Esophagus (tissue), 2 donors: ENCODE measurements at regions not wholly inside any gene's neighbourhood (a gene's known extent, or its start where the extent isn't known, plus 50 kb on each side); places are given as distances from the start of the nearest gene placed in this dataset.

Experiments
- H3K27ac ChIP-seq, 2 donors: one replicate each; pipeline ENCODE4 v1.5.1; 2013; ENCODE audit warnings: low read depth in 2 of 2, mild to moderate bottlenecking in 2 of 2, inconsistent platforms in 1 of 2, low read length in 1 of 2, moderate library complexity in 1 of 2
- H3K27me3 ChIP-seq, 2 donors: one replicate each; pipeline ENCODE4 v1.6.1; 2013; ENCODE audit warnings: low read length in 2 of 2, control low read depth in 1 of 2, mild to moderate bottlenecking in 1 of 2; ENCODE audit not compliant: insufficient read depth in 2 of 2, control insufficient read depth in 1 of 2
- H3K36me3 ChIP-seq, 2 donors: one replicate each; pipeline ENCODE4 v1.6.1; 2013; ENCODE audit warnings: low read length in 1 of 2; ENCODE audit not compliant: control insufficient read depth in 2 of 2, insufficient read depth in 2 of 2
- H3K4me1 ChIP-seq, 2 donors: one replicate each; pipeline ENCODE4 v1.6.1; 2013; ENCODE audit warnings: low read length in 1 of 2; ENCODE audit not compliant: control insufficient read depth in 2 of 2, insufficient read depth in 2 of 2
- H3K4me3 ChIP-seq, 2 donors: one replicate each; pipeline ENCODE4 v1.5.1; 2013; ENCODE audit warnings: low read length in 2 of 2, mild to moderate bottlenecking in 2 of 2, low read depth in 1 of 2, moderate library complexity in 1 of 2
- H3K9me3 ChIP-seq, 2 donors: one replicate each; pipeline ENCODE4 v1.6.1; 2013; ENCODE audit warnings: mild to moderate bottlenecking in 2 of 2, low read depth in 1 of 2, low read length in 1 of 2, moderate library complexity in 1 of 2; ENCODE audit not compliant: control insufficient read depth in 2 of 2, insufficient read depth in 1 of 2
- WGBS, 2 donors: extraction: QIAGEN DNeasy Blood & Tissue Kit; methylation state at CpG; one replicate each; pipeline ENCODE4 v1.1.7; 2013; 5-methylcytosine and 5-hydroxymethylcytosine counted together
- donor health status: healthy with polysubstance abuse.
- donor health status: Bipolar disorder and iron deficiency.

DNA sequence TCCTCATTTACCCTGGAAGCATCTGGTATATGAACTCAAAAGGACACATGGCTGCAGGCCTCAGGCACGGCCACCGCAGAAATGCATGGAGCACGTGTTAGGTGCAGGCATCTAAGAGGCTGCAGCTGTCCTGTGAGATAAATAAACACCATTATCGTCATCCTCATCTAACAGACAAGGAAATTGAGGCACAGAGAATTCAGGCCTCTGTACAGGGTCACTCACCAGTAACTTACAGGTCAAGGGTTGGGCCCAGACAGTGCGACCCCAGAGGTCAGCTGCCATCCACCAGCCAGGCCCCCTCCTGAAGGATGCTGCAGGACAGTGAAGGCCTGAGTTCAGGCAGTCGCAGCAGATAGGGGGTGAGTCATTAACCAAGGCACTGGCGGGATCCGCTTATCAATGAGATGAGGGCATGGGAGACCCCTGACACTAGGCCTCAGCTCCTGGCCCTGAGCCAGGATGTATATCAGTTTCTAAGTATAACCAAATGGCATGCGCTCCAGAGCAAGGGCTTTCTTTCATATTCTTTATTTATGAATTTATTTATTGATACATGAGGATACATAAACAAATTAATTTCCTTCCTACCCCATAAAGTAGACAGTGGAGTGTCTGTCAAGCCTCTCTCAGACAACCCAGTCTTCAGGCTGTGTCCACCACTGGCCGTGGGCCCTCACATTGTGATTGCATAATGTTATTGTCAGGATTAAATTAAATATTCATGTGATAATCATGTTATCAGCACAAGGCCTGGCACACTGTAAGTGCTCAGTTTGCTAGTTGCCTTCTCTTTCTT, 316.9 kb downstream of the QKI start:
- peaks cover 0 to 3% of the 10 kb centered on the region in 2 donors for H3K9me3 ChIP-seq
- no peak overlapping the region for H3K27ac ChIP-seq
- WGBS, 2 donors, result 88 to 90% methylated on average over 10 of the region's 10 CpGs
- no peak overlapping the region for H3K4me3 ChIP-seq
- H3K36me3 ChIP-seq, result no peaks in the 10 kb centered on the region
- no peaks in the 10 kb centered on the region for H3K4me1 ChIP-seq
- no peaks in the 10 kb centered on the region for H3K27me3 ChIP-seq

DNA sequence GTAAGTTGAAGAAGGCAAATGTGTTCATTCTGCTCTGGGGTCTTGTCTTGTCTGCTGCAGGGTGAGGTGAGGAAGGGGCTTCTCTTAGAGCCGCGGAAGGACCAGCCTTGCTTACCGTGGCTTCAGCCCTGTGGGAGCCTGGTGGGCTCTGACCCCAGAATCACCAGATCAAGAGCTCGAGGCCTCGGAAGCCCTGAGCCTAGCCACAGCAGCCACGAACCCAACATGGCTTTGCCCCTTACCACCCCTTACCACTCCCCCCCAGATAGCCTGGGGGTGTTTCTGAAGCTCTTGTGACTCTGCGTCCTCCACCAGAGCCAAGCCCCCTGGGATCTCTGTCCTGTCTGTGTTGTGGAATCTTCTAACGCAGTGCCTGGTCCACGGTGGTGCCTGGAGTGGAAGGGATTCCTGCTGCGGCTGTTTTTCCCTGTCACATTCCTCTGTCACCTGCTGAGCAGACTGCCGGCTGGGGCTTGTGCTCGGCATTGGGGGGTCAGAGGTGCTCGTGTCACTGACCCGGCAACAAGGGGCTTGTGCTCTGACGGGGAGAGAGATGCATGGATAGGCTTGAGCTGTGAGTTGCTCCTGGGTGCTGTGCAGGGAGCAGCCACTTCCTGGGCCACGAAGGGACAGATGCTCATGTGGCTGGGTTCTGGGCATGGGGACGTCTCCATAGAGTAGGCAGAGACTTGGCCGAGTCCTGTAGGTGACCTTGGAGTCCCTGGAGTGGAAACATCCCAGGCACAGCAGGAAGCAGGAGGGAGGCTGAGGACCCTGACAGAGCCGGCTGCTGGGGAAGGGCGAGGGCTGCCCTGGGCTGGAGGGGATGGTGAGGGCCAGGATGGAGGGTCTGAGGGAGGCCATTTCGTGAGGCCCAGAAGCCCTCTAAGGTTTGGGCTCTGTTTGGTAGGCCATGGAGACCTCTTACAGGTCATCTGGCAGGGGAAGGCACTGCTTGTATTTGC, 316.0 kb downstream of the QKI start:
- 89 to 92% methylated on average over 21 of the region's 21 CpGs for WGBS, 2 donors
- Histone ChIP-seq H3K27me3 (no peaks in the 10 kb centered on the region), H3K9me3 (peaks cover 0 to 3% of the 10 kb centered on the region in 2 donors), H3K4me1 (no peaks in the 10 kb centered on the region), H3K4me3 (no peak overlapping the region), H3K36me3 (no peaks in the 10 kb centered on the region), H3K27ac (no peak overlapping the region)

DNA sequence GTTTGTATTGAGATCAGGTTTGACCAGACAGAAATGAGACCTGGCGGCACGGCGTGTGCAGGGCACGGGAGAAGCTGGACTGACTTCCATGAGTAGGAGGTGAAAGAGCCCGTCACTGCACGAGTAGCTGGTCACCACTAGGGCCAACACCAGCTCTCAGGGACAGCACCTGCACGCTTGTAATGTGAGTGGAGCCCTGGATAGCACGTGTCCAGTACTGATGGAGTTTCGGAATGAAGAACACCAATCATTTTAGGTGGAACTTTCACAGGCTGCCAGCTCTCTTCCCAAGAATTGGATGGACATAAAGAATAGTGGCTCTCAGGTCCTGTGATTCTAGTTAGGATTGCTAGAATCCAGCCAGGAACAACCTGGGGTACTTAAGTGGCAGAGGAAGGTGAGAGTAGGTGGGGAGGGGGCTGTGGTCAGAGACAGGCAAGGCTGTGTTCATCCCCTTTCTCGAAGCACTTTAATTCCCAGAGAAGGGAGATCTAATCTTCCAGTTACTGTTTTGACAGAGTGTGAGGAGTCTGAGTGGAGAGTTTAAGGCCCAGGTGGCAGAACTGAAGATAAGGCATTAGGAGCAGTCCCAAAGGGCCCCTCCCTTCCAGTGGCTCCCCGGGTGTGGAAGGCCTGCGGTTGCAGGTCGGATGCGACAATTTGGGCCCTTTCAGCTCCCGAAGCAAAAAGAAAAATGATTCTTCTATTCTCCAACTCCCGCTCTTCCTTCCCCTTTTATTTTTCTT, 314.8 kb downstream of the QKI start:
- no peaks in the 10 kb centered on the region for H3K36me3 ChIP-seq
- H3K9me3 ChIP-seq, result peaks cover 0 to 3% of the 10 kb centered on the region in 2 donors
- H3K4me3 ChIP-seq, result no peak overlapping the region
- H3K27ac ChIP-seq, result no peak overlapping the region
- no peaks in the 10 kb centered on the region for H3K27me3 ChIP-seq
- 87 to 91% methylated on average over 16 of the region's 16 CpGs for WGBS, 2 donors
- H3K4me1 ChIP-seq, result no peaks in the 10 kb centered on the region

DNA sequence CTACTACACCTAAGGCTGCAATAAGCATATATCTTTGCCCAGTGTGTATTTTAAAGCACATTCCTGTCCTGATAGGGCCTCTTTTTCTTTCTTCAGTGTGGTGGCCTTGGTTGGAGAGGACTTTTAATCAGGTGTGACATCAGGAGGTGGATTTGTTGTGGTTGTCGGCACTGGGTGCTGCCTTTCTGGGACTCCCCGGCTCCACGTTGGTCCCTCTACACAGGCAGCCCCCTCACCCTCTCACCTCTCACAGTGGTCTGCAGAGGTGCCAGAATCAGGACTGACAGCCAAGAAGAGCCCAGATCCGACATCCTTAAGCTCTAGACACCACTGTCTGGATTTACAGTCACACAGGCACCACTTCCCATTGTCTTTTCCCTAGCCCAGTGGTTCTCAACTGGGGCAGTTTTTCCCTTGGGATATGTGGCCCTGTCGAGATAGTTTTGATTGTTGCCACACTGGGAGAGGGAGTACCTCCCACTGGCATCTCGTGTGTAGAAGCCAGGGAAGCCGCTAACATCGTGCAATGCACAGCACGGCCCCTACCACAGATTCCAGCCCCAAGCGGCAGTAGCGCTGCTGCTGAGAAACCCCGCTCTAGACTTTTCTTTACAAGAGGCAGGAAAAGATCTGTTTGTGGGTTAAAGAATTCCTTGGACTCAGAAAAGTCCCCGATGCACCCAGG, 314.1 kb downstream of the QKI start:
- no peaks in the 10 kb centered on the region for H3K4me1 ChIP-seq
- no peak overlapping the region for H3K4me3 ChIP-seq
- 83 to 85% methylated on average over 13 of the region's 13 CpGs for WGBS, 2 donors
- H3K27me3 ChIP-seq, result no peaks in the 10 kb centered on the region
- no peaks in the 10 kb centered on the region for H3K36me3 ChIP-seq
- H3K9me3 ChIP-seq, result peaks cover 0 to 3% of the 10 kb centered on the region in 2 donors
- H3K27ac ChIP-seq, result no peak overlapping the region

DNA sequence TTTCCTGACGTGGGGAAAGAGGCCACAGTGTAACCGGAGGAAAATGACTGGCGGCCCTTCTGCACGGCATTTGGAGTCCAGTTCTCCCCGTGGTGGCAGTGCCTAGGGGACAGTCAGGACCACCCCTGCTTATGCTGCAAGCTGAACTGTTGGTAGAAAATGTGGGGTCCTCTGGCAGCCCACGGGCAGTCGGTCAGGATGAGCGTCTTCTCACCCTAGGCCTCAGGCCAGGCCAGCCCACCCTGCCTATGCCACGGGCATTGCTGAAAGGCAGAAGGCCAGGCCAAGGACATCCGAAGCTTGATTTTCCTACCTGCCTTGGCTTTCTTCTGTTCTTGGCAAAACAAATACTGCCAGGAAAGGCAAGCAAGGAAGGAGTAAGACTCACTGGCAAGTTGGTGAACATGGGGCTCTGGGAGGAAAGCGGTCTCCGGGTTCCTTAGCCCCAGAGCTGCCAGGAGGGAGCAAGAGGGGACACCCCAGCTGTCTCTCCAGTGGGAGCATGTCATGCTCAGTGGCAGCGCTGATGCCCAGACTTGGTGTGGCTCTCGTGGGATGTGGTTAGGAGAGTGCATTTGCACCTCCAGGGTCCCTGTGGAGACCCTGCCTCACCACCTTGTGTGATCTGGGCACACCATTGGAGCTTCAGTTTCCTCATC, 311.6 kb downstream of the QKI start:
- Histone ChIP-seq H3K27ac (no peak overlapping the region), H3K4me3 (no peak overlapping the region), H3K4me1 (no peaks in the 10 kb centered on the region), H3K9me3 (peaks cover 0 to 3% of the 10 kb centered on the region in 2 donors), H3K27me3 (no peaks in the 10 kb centered on the region), H3K36me3 (no peaks in the 10 kb centered on the region)
- 84 to 86% methylated on average over 14 of the region's 14 CpGs for WGBS, 2 donors

DNA sequence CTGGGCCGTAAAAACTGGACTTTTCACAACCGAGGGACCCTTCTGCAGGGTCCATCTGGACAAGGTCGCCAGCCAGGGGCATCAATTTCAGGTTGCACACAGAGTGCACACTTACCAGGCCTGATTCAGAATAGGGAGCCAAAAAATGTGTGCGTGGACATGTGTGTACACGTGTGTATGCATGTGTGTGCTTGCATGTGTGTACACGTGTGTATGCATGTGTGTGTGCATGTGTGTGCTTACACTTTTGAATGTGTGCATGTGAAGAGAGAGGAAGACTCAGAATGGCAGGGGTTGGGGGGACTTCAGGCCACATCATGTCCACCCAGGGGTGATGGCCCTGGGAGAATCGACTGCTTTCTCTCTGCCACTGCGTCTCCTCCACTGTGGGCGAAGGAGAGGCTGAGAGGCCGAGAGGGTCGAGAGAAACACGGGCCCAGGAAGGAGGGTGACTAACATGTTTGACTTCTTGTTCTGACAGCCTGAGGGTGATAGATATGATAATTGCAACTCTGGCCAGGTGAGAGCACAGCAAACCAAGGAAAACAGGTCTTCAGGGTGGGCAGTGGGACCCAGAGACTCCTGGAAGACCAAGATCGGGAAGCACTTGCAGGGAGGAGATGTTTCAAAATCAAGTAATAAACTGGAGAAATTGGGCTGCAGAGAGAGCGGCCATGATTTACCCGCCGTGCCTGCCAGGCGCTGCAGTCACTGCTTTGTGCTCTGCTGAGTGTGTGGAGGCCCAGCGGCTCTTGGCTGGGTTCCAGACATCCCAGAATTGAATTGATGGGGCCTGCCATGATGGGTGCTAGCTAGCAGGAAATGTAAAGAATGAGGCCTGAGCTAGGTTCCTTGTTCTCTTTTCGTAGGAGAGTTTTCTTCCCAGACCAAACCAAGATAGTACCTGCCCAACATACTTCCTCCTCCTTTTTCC, 310.8 kb downstream of the QKI start:
- Histone ChIP-seq H3K9me3 (no peaks in the 10 kb centered on the region), H3K4me1 (no peaks in the 10 kb centered on the region), H3K27ac (no peak overlapping the region), H3K36me3 (no peaks in the 10 kb centered on the region), H3K4me3 (no peak overlapping the region), H3K27me3 (no peaks in the 10 kb centered on the region)
- 78 to 85% methylated on average over 19 of the region's 19 CpGs for WGBS, 2 donors

DNA sequence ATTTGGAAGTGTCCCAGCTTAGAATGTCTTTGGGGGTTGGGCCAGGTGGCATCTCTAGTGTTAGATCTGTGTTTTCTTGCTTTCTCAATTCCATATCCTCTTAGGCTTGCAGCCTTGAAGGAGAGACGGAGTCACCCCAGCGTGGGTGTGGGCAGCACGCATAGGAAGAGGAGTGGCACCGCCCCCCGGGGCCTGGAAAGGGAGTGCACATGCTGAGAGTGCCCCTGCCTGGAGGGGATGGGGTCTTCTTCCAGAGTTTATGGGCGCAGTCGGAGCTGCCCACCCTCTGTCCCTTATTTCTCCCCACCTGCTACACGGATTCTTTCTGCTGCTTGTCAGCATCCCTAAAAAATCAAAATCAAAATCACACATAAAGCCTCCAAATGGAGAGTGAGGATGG, 309.7 kb downstream of the QKI start:
- 81 to 91% methylated on average over 8 of the region's 8 CpGs for WGBS, 2 donors
- no peaks in the 10 kb centered on the region for H3K4me1 ChIP-seq

DNA sequence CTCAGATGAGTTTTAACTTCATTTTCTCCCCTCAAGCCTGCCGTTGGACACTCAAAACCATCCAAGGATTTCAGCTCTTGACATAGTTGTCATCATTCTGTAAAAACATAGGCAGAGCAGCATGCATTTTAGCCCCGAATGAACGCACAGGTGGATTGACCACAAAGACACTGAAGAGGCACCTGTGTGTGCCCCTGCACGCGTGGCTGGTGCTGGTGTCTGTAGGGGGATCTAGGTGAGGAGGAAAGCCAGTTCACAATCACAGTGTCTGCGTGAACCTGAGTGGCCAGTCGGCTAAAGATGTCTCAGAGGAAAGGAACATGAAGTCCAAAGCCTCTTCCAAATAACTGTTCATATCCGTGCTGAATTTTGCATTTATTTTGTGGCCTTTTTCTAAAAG, 309.2 kb downstream of the QKI start:
- H3K36me3 ChIP-seq, result no peaks in the 10 kb centered on the region
- WGBS, 2 donors, result 92 to 94% methylated on average over 8 of the region's 8 CpGs

More for the DNA sequence above, 309.7 kb downstream of the QKI start:
- no peaks in the 10 kb centered on the region for H3K27me3 ChIP-seq
- H3K9me3 ChIP-seq, result no peaks in the 10 kb centered on the region
- H3K4me3 ChIP-seq, result no peak overlapping the region
- no peak overlapping the region for H3K27ac ChIP-seq
- H3K36me3 ChIP-seq, result no peaks in the 10 kb centered on the region

More for the DNA sequence above, 309.2 kb downstream of the QKI start:
- no peaks in the 10 kb centered on the region for H3K9me3 ChIP-seq
- H3K4me3 ChIP-seq, result no peak overlapping the region
- no peaks in the 10 kb centered on the region for H3K4me1 ChIP-seq
- H3K27ac ChIP-seq, result no peak overlapping the region
- no peaks in the 10 kb centered on the region for H3K27me3 ChIP-seq
